Ascending aorta (tissue), 2 donors: ENCODE measurements at regions not wholly inside any gene's neighbourhood (a gene's known extent, or its start where the extent isn't known, plus 50 kb on each side); places are given as distances from the start of the nearest gene placed in this dataset.

Experiments used
- DNase-seq, 2 donors: peaks; one replicate each; pipeline ENCODE4 v3.0.0-alpha.2; 2019; ENCODE audit warnings: low spot score in 2 of 2
- H3K27ac ChIP-seq, 2 donors: fragments of 200-600 bp; sonication (generic); one replicate each; pipeline ENCODE4 v1.5.1; 2016 to 2017; ENCODE audit warnings: mild to moderate bottlenecking in 1 of 2
- H3K27me3 ChIP-seq: fragments of 200-600 bp; sonication (generic); one replicate; pipeline ENCODE4 v1.5.1; 2017
- H3K36me3 ChIP-seq, 2 donors: fragments of 200-600 bp; sonication (generic); one replicate each; pipeline ENCODE4 v1.5.1; 2016
- H3K4me1 ChIP-seq, 2 donors: fragments of 200-600 bp; sonication (generic); one replicate each; pipeline ENCODE4 v1.5.1; 2016 to 2017; ENCODE audit warnings: mild to moderate bottlenecking in 1 of 2
- H3K4me3 ChIP-seq, 2 donors: fragments of 200-600 bp; sonication (generic); one replicate each; pipeline ENCODE4 v1.5.1; 2016 to 2017; ENCODE audit warnings: mild to moderate bottlenecking in 1 of 2
- H3K9me3 ChIP-seq, 2 donors: fragments of 200-600 bp; sonication (generic); one replicate each; pipeline ENCODE4 v1.5.1; 2016
- intact Hi-C: fragments of 100-400 bp; cut with DNase I; formaldehyde crosslinking; loops from one replicate; pipeline ENCODE4 v1.15.1; 2023
- TF ChIP-seq, protein P1 (sequence below), 3 experiments: fragments of 200-600 bp in 2 of 3; fragments of 450-650 bp in 1 of 3; sonication (generic) in 2 of 3; IDR thresholded peaks; one replicate each; pipeline ENCODE4 v1.5.1; 2016 to 2019; ENCODE audit warnings: antibody characterized with exemption in 3 of 3, mild to moderate bottlenecking in 1 of 3, moderate library complexity in 1 of 3

DNA sequence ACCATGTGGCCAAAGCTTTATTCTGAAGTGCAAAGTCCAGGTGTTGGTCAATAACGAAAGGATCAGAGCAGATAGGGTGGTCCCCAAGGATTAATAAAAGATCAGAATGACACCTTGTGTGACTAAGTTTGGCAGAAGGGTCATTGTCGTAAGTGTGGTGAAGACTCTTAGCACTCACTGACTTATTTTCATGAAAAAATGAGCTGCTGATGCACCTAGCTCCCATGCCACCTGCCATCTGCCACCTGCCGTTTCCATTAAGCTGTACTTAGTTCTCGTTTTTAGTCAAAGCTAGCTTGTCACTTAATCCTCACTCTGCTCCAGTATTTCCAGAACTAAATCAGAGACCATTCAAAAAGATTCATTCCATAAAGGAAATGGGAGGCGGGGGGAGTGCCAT, 112.6 kb downstream of the SEC16B start:
- no peak overlapping the region for H3K4me3 ChIP-seq
- DNase-seq: no peak
- no peaks in the 10 kb centered on the region for H3K9me3 ChIP-seq
- no peak overlapping the region for H3K27ac ChIP-seq
- no peaks in the 10 kb centered on the region for H3K36me3 ChIP-seq
- H3K27me3 ChIP-seq: no peaks in the 10 kb centered on the region
- TF ChIP-seq, protein P1, sequence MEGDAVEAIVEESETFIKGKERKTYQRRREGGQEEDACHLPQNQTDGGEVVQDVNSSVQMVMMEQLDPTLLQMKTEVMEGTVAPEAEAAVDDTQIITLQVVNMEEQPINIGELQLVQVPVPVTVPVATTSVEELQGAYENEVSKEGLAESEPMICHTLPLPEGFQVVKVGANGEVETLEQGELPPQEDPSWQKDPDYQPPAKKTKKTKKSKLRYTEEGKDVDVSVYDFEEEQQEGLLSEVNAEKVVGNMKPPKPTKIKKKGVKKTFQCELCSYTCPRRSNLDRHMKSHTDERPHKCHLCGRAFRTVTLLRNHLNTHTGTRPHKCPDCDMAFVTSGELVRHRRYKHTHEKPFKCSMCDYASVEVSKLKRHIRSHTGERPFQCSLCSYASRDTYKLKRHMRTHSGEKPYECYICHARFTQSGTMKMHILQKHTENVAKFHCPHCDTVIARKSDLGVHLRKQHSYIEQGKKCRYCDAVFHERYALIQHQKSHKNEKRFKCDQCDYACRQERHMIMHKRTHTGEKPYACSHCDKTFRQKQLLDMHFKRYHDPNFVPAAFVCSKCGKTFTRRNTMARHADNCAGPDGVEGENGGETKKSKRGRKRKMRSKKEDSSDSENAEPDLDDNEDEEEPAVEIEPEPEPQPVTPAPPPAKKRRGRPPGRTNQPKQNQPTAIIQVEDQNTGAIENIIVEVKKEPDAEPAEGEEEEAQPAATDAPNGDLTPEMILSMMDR (IDR thresholded peaks at IDR 0.05): no peak
- intact Hi-C loops: no loop called here
- H3K4me1 ChIP-seq: no peaks in the 10 kb centered on the region

DNA sequence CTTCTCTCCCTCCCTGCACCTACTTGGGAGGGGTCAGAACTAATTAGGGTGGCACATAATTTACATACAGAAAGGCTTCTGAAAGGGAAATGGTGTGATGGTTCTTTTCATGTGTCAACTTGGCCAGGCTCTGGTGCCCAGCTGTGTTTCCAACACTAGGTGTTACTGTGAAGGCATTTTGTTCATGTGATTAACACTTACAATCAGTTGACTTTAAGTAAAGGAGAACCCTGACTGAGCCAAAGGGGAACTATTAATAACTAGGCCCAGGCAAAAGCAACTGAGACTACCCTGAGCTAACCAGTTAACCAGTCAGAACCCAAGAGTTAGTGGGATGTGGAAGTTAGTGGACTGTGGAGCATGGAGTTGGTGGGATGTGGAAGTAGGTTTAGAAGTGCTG, 114.9 kb downstream of the SEC16B start:
- Histone ChIP-seq H3K27ac (no peak overlapping the region), H3K4me1 (no peaks in the 10 kb centered on the region), H3K36me3 (no peaks in the 10 kb centered on the region), H3K4me3 (no peak overlapping the region), H3K27me3 (no peaks in the 10 kb centered on the region), H3K9me3 (no peaks in the 10 kb centered on the region)
- TF ChIP-seq, protein P1 (IDR thresholded peaks at IDR 0.05): no peak
- no peak for DNase-seq
- intact Hi-C loops: no loop called here

DNA sequence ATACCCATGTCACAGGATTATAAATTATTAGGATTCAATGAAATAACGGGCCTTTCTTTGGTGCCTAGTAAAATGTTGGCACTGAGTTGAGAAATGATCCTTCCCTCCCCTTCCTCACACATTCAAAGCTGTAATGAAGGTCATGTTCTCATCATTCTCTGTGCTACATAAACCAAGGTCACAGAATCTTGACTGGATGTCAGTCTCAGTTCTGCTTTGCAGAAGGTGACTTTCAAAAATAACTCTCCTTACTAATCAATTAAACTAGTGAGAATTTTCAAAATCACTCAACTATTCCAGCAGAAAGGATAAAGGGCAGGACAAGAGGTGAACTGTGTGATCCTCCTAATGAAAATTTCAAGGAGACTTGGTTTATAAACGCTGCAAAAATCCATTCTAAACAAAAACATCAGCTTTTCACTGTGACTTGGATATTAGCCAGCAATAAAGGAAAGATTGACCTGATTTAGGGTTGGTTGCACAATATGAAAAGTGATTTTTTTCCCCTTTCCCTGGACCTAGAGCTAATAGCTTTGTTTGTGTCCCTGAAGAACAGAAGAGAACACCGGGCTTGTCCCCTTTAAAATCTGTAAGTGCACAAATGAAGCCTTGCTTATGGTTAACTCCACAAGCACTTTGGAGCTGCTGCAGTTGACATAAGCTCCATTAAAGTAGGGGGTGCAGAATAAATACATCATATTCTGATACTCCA, 120.1 kb downstream of the SEC16B start:
- DNase-seq: no peak
- no peak overlapping the region for H3K4me3 ChIP-seq
- no peaks in the 10 kb centered on the region for H3K36me3 ChIP-seq
- TF ChIP-seq, protein P1 (IDR thresholded peaks at IDR 0.05): no peak
- H3K27ac ChIP-seq: no peak overlapping the region
- intact Hi-C loops: no loop called here
- H3K27me3 ChIP-seq: no peaks in the 10 kb centered on the region
- no peaks in the 10 kb centered on the region for H3K9me3 ChIP-seq
- H3K4me1 ChIP-seq: no peaks in the 10 kb centered on the region

DNA sequence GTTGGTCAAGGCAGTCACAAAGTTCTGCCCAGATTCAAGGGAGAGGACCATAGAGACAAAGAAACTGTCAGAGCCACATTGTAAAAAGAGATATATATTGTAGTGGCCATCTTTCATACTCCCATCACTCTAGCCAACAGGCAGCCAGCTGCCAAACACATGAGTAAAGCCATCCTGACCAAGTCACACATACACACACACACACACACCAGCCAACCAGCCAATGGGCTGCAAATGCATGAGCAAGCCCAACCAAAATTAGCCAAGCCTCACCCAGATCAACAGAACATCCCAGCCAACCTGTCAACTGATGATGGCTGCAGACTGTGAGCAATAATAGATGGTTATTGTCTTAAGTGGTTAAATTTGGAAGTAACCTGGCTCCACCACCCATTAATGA, 120.7 kb downstream of the SEC16B start:
- Histone ChIP-seq H3K4me1 (no peaks in the 10 kb centered on the region), H3K36me3 (no peaks in the 10 kb centered on the region), H3K27ac (no peak overlapping the region), H3K9me3 (no peaks in the 10 kb centered on the region), H3K27me3 (no peaks in the 10 kb centered on the region), H3K4me3 (no peak overlapping the region)
- no peak for DNase-seq
- TF ChIP-seq, protein P1 (IDR thresholded peaks at IDR 0.05): no peak
- intact Hi-C loops: no loop called here

DNA sequence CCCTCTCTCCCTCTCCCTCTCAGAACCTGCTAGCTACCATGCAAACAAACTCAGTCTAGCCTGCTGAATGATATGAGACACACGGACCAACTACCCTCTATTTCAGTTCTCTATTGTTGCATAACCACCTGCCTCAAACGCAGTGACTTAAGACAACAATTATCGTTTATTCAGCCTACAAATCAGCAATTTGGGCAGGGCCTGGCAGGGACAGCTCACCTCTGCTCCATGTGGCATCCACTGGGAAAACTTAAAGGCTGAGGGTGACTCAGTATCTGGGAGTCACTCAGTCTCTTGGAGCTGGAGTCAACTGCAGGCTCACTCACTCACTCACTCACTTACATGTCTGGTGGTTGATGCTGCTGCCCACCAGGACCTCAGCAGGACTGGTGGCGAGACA, 121.3 kb downstream of the SEC16B start:
- TF ChIP-seq, protein P1 (IDR thresholded peaks at IDR 0.05): no peak
- H3K4me1 ChIP-seq: no peaks in the 10 kb centered on the region
- no peak overlapping the region for H3K4me3 ChIP-seq
- H3K27me3 ChIP-seq: no peaks in the 10 kb centered on the region
- DNase-seq: no peak
- intact Hi-C loops: no loop called here
- no peaks in the 10 kb centered on the region for H3K9me3 ChIP-seq
- H3K36me3 ChIP-seq: no peaks in the 10 kb centered on the region
- no peak overlapping the region for H3K27ac ChIP-seq

DNA sequence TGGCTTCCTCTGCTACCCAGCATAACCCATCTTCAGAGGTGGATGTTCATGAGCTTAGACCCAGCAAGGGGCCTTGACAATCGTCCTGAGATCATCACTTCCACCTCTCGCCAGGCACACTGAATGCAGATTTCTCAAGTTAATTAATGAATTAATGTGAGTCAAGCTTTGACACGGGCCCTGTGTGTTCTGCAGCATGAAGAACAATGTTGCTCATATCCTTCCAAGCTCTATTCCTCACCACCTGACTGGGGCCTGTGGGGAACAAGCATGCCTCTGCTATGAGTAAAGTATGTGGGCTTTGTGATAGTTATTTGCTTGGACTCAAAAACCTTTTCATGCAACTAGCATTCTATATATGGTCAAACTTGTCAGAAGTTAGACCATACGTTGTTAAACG, 122.0 kb downstream of the SEC16B start:
- no peak for DNase-seq

More for the DNA sequence above, 122.0 kb downstream of the SEC16B start:
- TF ChIP-seq, protein P1 (IDR thresholded peaks at IDR 0.05): no peak
- Histone ChIP-seq H3K9me3 (no peaks in the 10 kb centered on the region), H3K27ac (no peak overlapping the region), H3K36me3 (no peaks in the 10 kb centered on the region), H3K27me3 (no peaks in the 10 kb centered on the region), H3K4me3 (no peak overlapping the region), H3K4me1 (no peaks in the 10 kb centered on the region)
- intact Hi-C loops: no loop called here
